Prostate gland (tissue), 2 donors: ENCODE measurements at regions not wholly inside any gene's neighbourhood (a gene's known extent, or its start where the extent isn't known, plus 50 kb on each side); places are given as distances from the start of the nearest gene placed in this dataset.

Experiments
- DNase-seq: peaks from one replicate; pipeline ENCODE4 v3.0.0-alpha.2; 2019; ENCODE audit warnings: low spot score
- H3K27ac ChIP-seq, 2 donors: fragments of 200-600 bp; sonication (generic); 2 replicates each; pipeline ENCODE4 v1.5.1; 2017 to 2019
- H3K27me3 ChIP-seq: fragments of 200-600 bp; sonication (generic); replicated peaks from 2 replicates; pipeline ENCODE4 v1.5.1; 2019; ENCODE audit not compliant: insufficient read depth
- H3K36me3 ChIP-seq, 2 donors: fragments of 200-600 bp; sonication (generic); 1 replicate in 1 of 2; 2 replicates in 1 of 2; pipeline versions ENCODE4 v1.5.1 to v1.8.1; 2017 to 2019
- H3K4me1 ChIP-seq: fragments of 200-600 bp; sonication (generic); replicated peaks from 2 replicates; pipeline ENCODE4 v1.5.1; 2019
- H3K4me3 ChIP-seq, 2 donors: fragments of 200-600 bp; sonication (generic); 2 replicates each; pipeline ENCODE4 v1.5.1; 2017 to 2019
- H3K9me3 ChIP-seq: fragments of 200-600 bp; sonication (generic); 2 replicates; pipeline ENCODE4 v1.5.1; 2017
- POLR2A ChIP-seq: fragments of 450-650 bp; IDR thresholded peaks from one replicate; pipeline ENCODE4 v1.6.1; 2016; ENCODE audit warnings: antibody characterized with exemption, mild to moderate bottlenecking
- POLR2AphosphoS5 ChIP-seq: sonication (generic); formaldehyde crosslinking; IDR thresholded peaks from one replicate; pipeline ENCODE4 v1.6.1; 2017; ENCODE audit warnings: antibody characterized with exemption
- WGBS: methylation state at CpG from one replicate; pipeline ENCODE4 v1.1.5; 2018; 5-methylcytosine and 5-hydroxymethylcytosine counted together
- intact Hi-C: fragments of 100-400 bp; cut with DNase I; formaldehyde crosslinking; loops from one replicate; pipeline ENCODE4 v1.14.2; 2022
- TF ChIP-seq, protein P1 (sequence below), 4 experiments: fragments of 200-600 bp in 2 of 4; fragments of 450-650 bp in 2 of 4; sonication (generic) in 2 of 4; IDR thresholded peaks; 1 replicate in 3 of 4; 2 replicates in 1 of 4; pipeline ENCODE4 v1.5.1; 2016 to 2019; ENCODE audit warnings: antibody characterized with exemption in 4 of 4, mild to moderate bottlenecking in 2 of 4, moderate library complexity in 2 of 4

GRCh38 chr1:22323141-22323845 lies 128.4 kb upstream of the ZBTB40 start:
- H3K9me3 ChIP-seq = no peaks in the 10 kb centered on the region
- no peak for DNase-seq
- WGBS = 81% methylated on average over 17 of the region's 17 CpGs
- no peak overlapping the region for H3K4me3 ChIP-seq
- intact Hi-C loops = no loop called here
- no peaks in the 10 kb centered on the region for H3K36me3 ChIP-seq
- H3K27ac ChIP-seq = no peak overlapping the region
- TF ChIP-seq POLR2A (no peak), POLR2AphosphoS5 (no peak)
- TF ChIP-seq, protein P1, sequence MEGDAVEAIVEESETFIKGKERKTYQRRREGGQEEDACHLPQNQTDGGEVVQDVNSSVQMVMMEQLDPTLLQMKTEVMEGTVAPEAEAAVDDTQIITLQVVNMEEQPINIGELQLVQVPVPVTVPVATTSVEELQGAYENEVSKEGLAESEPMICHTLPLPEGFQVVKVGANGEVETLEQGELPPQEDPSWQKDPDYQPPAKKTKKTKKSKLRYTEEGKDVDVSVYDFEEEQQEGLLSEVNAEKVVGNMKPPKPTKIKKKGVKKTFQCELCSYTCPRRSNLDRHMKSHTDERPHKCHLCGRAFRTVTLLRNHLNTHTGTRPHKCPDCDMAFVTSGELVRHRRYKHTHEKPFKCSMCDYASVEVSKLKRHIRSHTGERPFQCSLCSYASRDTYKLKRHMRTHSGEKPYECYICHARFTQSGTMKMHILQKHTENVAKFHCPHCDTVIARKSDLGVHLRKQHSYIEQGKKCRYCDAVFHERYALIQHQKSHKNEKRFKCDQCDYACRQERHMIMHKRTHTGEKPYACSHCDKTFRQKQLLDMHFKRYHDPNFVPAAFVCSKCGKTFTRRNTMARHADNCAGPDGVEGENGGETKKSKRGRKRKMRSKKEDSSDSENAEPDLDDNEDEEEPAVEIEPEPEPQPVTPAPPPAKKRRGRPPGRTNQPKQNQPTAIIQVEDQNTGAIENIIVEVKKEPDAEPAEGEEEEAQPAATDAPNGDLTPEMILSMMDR (IDR thresholded peaks at IDR 0.05) = no peak
- H3K4me1 ChIP-seq = no peaks in the 10 kb centered on the region
- H3K27me3 ChIP-seq = no peaks in the 10 kb centered on the region

GRCh38 chr1:22323846-22324504 lies 127.7 kb upstream of the ZBTB40 start:
- H3K27me3 ChIP-seq = no peaks in the 10 kb centered on the region
- intact Hi-C loops = no loop called here
- TF ChIP-seq, protein P1 (IDR thresholded peaks at IDR 0.05) = no peak
- TF ChIP-seq POLR2AphosphoS5 = peak; percentile 51
- TF ChIP-seq POLR2A = no peak
- H3K4me3 ChIP-seq = no peak overlapping the region
- no peaks in the 10 kb centered on the region for H3K4me1 ChIP-seq
- no peaks in the 10 kb centered on the region for H3K36me3 ChIP-seq
- H3K27ac ChIP-seq = no peak overlapping the region
- no peaks in the 10 kb centered on the region for H3K9me3 ChIP-seq
- DNase-seq = no peak
- WGBS = 69% methylated on average over 11 of the region's 11 CpGs

- H3K36me3 ChIP-seq = no peaks in the 10 kb centered on the region
Measured at GRCh38 chr1:22325531-22326371, 125.9 kb upstream of the ZBTB40 start.

DNA sequence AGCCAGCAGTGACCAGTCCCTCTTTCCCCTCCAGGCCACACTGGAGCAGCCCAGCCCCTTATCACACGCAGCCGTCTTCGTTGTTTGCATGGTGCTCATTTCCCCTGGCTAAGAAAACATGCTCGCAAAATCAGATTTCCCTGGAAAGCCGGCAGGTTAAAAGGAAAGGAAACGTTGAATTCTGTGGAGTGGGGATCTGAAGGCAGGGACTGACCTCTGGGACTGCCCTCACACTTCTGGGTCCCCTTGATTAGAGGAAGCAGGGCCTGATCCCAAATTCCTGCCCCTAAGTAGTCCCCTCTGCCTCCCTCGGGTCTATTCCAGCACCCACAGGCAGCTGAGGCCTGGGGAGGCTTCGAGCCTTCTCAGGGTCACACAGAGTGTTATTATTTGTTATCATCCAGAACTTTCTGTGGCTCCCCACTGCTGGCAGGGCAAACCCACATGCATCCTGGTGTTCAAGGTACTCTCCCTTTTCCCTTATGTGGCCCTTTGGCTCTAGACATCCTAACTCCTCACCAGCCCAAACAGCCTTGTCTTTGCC lies 125.2 kb upstream of the ZBTB40 start:
- Histone ChIP-seq H3K9me3 (no peaks in the 10 kb centered on the region), H3K4me1 (no peaks in the 10 kb centered on the region), H3K36me3 (no peaks in the 10 kb centered on the region), H3K27ac (no peak overlapping the region), H3K4me3 (no peak overlapping the region), H3K27me3 (no peaks in the 10 kb centered on the region)
- TF ChIP-seq POLR2AphosphoS5 (no peak), POLR2A (no peak)
- TF ChIP-seq, protein P1 (IDR thresholded peaks at IDR 0.05) = no peak
- no peak for DNase-seq
- intact Hi-C loops = no loop called here
- WGBS = 79% methylated on average over 8 of the region's 8 CpGs

More at GRCh38 chr1:22325531-22326371, 125.9 kb upstream of the ZBTB40 start:
- H3K4me3 ChIP-seq = no peak overlapping the region
- H3K4me1 ChIP-seq = no peaks in the 10 kb centered on the region
- no peak overlapping the region for H3K27ac ChIP-seq
- intact Hi-C loops = no loop called here
- WGBS = 99% methylated on average over 10 of the region's 10 CpGs
- no peak for DNase-seq
- no peaks in the 10 kb centered on the region for H3K27me3 ChIP-seq
- H3K9me3 ChIP-seq = no peaks in the 10 kb centered on the region
- TF ChIP-seq POLR2AphosphoS5 (no peak), POLR2A (no peak)
- TF ChIP-seq, protein P1 (IDR thresholded peaks at IDR 0.05) = no peak
